ENCODE measurements at regions not wholly inside any gene's neighbourhood (a gene's known extent, or its start where the extent isn't known, plus 50 kb on each side); places are given as distances from the start of the nearest gene placed in this dataset. TPM values are rescaled to one million over a fixed set of nuclear protein-coding genes. Genes with fewer than 3 reads are reported as not detected.

Small RNA genes in the stretch of these regions (small RNA-seq; reads per million reads assigned to genes)
- gene AC018710.1 (not detected), gene AC019235.1 (not detected), gene MIR1305 (not detected), gene RF00571 (not detected), gene RN7SKP13 (not detected), gene RNA5SP173 (not detected), gene RNU1-45P (0.28 reads per million)
